ENCODE measurements at regions not wholly inside any gene's neighbourhood (a gene's known extent, or its start where the extent isn't known, plus 50 kb on each side); places are given as distances from the start of the nearest gene placed in this dataset.

DNA sequence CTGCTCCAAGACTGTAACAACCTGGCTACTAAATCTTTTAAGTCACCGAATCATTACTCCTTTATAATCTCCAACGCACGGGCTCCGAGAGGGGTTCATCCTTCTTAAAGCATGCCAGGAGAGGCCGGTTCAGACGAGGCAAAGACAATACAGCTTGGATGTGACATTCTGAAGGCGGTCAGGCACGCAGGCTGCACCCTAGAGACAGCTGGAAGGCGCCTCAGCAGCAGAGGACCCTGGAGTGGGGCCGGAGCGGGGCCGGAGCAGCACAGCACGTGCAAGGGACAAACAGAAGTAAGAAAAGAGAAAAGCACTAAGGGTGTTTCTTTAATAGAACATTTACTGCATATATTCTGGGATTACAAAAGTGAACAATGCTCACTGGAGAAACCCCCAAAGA, 97.8 kb upstream of the PPP2R2D start:
- Histone ChIP-seq H3K4me3 (no peak overlapping the region), H3K27ac (no peak overlapping the region), H3K27me3 (no peaks in the 10 kb centered on the region), H3K4me1 (no peaks in the 10 kb centered on the region), H3K9me3 (peaks cover 0 to 6% of the 10 kb centered on the region in 2 donors), H3K36me3 (no peaks in the 10 kb centered on the region)
- DNase-seq = no peak
- intact Hi-C loops (cut with DNase I; ENCODE audit: low total_unique reads) = no loop called here
- no peak for TF ChIP-seq POLR2A (IDR thresholded peaks at IDR 0.05)
- TF ChIP-seq, protein P1, sequence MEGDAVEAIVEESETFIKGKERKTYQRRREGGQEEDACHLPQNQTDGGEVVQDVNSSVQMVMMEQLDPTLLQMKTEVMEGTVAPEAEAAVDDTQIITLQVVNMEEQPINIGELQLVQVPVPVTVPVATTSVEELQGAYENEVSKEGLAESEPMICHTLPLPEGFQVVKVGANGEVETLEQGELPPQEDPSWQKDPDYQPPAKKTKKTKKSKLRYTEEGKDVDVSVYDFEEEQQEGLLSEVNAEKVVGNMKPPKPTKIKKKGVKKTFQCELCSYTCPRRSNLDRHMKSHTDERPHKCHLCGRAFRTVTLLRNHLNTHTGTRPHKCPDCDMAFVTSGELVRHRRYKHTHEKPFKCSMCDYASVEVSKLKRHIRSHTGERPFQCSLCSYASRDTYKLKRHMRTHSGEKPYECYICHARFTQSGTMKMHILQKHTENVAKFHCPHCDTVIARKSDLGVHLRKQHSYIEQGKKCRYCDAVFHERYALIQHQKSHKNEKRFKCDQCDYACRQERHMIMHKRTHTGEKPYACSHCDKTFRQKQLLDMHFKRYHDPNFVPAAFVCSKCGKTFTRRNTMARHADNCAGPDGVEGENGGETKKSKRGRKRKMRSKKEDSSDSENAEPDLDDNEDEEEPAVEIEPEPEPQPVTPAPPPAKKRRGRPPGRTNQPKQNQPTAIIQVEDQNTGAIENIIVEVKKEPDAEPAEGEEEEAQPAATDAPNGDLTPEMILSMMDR (IDR thresholded peaks at IDR 0.05) = no peak

GRCh38 chr10:131803860-131804425, 96.9 kb upstream of the PPP2R2D start:
- DNase-seq = no peak
- Histone ChIP-seq H3K27ac (no peak overlapping the region), H3K9me3 (peaks cover 0 to 6% of the 10 kb centered on the region in 2 donors), H3K27me3 (no peaks in the 10 kb centered on the region), H3K4me3 (no peak overlapping the region), H3K4me1 (no peaks in the 10 kb centered on the region), H3K36me3 (no peaks in the 10 kb centered on the region)
- intact Hi-C loops (cut with DNase I; ENCODE audit: low total_unique reads) = no loop called here
- TF ChIP-seq, protein P1 (IDR thresholded peaks at IDR 0.05) = no peak
- TF ChIP-seq POLR2A (IDR thresholded peaks at IDR 0.05) = no peak

- TF ChIP-seq, protein P1 (IDR thresholded peaks at IDR 0.05) = no peak
- TF ChIP-seq POLR2A (IDR thresholded peaks at IDR 0.05) = no peak
- H3K27me3 ChIP-seq = no peaks in the 10 kb centered on the region
- H3K9me3 ChIP-seq = no peaks in the 10 kb centered on the region
- no peak overlapping the region for H3K27ac ChIP-seq
- no peaks in the 10 kb centered on the region for H3K4me1 ChIP-seq
- H3K4me3 ChIP-seq = no peak overlapping the region
- H3K36me3 ChIP-seq = no peaks in the 10 kb centered on the region
- intact Hi-C loops (cut with DNase I; ENCODE audit: low total_unique reads) = no loop called here
- DNase-seq = no peak
These were observed 96.1 kb upstream of the PPP2R2D start for GRCh38 chr10:131804551-131805295.

DNA sequence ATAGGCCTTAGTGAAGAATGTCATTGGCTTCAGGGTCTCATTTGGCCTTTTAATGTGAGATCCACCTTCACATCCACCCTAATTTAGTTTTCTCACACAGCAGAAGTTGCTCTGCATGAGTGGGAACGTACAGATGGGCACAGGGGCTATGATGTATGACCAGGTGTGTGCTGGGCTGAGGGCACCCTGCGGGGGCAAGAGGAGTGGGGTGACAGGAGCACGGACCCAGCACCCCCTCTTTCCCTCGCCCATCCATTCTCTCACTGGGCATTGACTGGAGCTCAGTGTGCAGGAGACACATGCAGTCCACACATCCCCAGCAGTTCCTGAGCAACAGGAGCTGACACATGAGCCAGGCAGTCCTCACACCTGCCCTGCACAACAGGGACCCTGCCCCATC, 95.1 kb upstream of the PPP2R2D start:
- Histone ChIP-seq H3K4me1 (no peaks in the 10 kb centered on the region), H3K36me3 (no peaks in the 10 kb centered on the region), H3K27ac (no peak overlapping the region), H3K9me3 (no peaks in the 10 kb centered on the region), H3K27me3 (no peaks in the 10 kb centered on the region), H3K4me3 (no peak overlapping the region)
- no peak for TF ChIP-seq POLR2A (IDR thresholded peaks at IDR 0.05)
- TF ChIP-seq, protein P1 (IDR thresholded peaks at IDR 0.05) = no peak
- intact Hi-C loops (cut with DNase I; ENCODE audit: low total_unique reads) = no loop called here
- DNase-seq = no peak

GRCh38 chr10:131806146-131806545, 94.7 kb upstream of the PPP2R2D start:
- Histone ChIP-seq H3K27me3 (no peaks in the 10 kb centered on the region), H3K27ac (no peak overlapping the region), H3K9me3 (no peaks in the 10 kb centered on the region), H3K4me3 (no peak overlapping the region), H3K4me1 (no peaks in the 10 kb centered on the region), H3K36me3 (no peaks in the 10 kb centered on the region)
- DNase-seq = no peak
- TF ChIP-seq, protein P1 (IDR thresholded peaks at IDR 0.05) = no peak
- no peak for TF ChIP-seq POLR2A (IDR thresholded peaks at IDR 0.05)
- intact Hi-C loops (cut with DNase I; ENCODE audit: low total_unique reads) = no loop called here

Data from uterus (tissue), 3 donors.